KMS-11 (cell line): ENCODE measurements at regions not wholly inside any gene's neighbourhood (a gene's known extent, or its start where the extent isn't known, plus 50 kb on each side); places are given as distances from the start of the nearest gene placed in this dataset.

Experiments used
- H2AFZ ChIP-seq: fragments of 200-600 bp; sonication (generic); 2 replicates; pipeline ENCODE4 v1.6.1; 2016; ENCODE audit warnings: antibody characterized with exemption, mixed run types, low read depth
- H3K27ac ChIP-seq: fragments of 200-600 bp; sonication (generic); 2 replicates; pipeline ENCODE4 v1.6.1; 2016; ENCODE audit warnings: mild to moderate bottlenecking, mixed run types
- H3K27me3 ChIP-seq: fragments of 200-600 bp; sonication (generic); 2 replicates; pipeline ENCODE4 v1.6.1; 2017; ENCODE audit warnings: mild to moderate bottlenecking, low read depth, mixed run types, moderate library complexity; ENCODE audit not compliant: insufficient read depth
- H3K36me3 ChIP-seq: fragments of 200-600 bp; sonication (generic); 2 replicates; pipeline ENCODE4 v1.6.1; 2017; ENCODE audit warnings: mild to moderate bottlenecking, mixed run types; ENCODE audit not compliant: insufficient read depth
- H3K4me1 ChIP-seq: fragments of 200-600 bp; sonication (generic); 2 replicates; pipeline ENCODE4 v1.6.1; 2016; ENCODE audit warnings: mild to moderate bottlenecking, low read depth, mixed run types; ENCODE audit not compliant: poor library complexity, severe bottlenecking
- H3K4me2 ChIP-seq: fragments of 200-600 bp; sonication (generic); 2 replicates; pipeline ENCODE4 v1.7.0; 2016; ENCODE audit warnings: mild to moderate bottlenecking, mixed run types
- H3K4me3 ChIP-seq: fragments of 200-600 bp; sonication (generic); IDR thresholded peaks from 2 replicates; pipeline ENCODE4 v1.6.1; 2017; ENCODE audit warnings: low read depth, low read length, mixed read lengths; ENCODE audit not compliant: insufficient read depth
- H3K79me2 ChIP-seq: fragments of 200-600 bp; sonication (generic); 2 replicates; pipeline ENCODE4 v1.6.1; 2016; ENCODE audit warnings: low read depth, mixed run types; ENCODE audit not compliant: insufficient read depth
- H3K9ac ChIP-seq: fragments of 200-600 bp; sonication (generic); 2 replicates; pipeline ENCODE4 v1.6.1; 2016; ENCODE audit warnings: mild to moderate bottlenecking, mixed run types
- H4K20me1 ChIP-seq: fragments of 200-600 bp; sonication (generic); 2 replicates; pipeline ENCODE4 v1.6.1; 2016; ENCODE audit warnings: mild to moderate bottlenecking, mixed run types; ENCODE audit not compliant: insufficient read depth
- CTCF ChIP-seq: fragments of 200-600 bp; sonication (generic); conservative IDR thresholded peaks from 2 replicates; pipeline ENCODE4 v1.6.1; 2017; ENCODE audit warnings: low read depth, mild to moderate bottlenecking, antibody characterized with exemption, low read length, moderate library complexity, mixed read lengths

GRCh38 chrX:43003204-43003565 is 225.2 kb upstream of the PPP1R2C start:
- H3K27me3 ChIP-seq = no peaks in the 10 kb centered on the region
- H3K36me3 ChIP-seq = no peaks in the 10 kb centered on the region
- peaks cover 8% of the 10 kb centered on the region for H3K4me1 ChIP-seq
- H4K20me1 ChIP-seq = no peaks in the 10 kb centered on the region
- H3K27ac ChIP-seq = no peak overlapping the region
- no peak overlapping the region for H3K4me3 ChIP-seq
- no peaks in the 10 kb centered on the region for H3K79me2 ChIP-seq
- no peak overlapping the region for H2AFZ ChIP-seq
- no peak overlapping the region for H3K4me2 ChIP-seq
- TF ChIP-seq CTCF = no peak
- H3K9ac ChIP-seq = no peak overlapping the region

- H3K36me3 ChIP-seq = no peaks in the 10 kb centered on the region
- H3K4me1 ChIP-seq = peaks cover 8% of the 10 kb centered on the region
- H3K27ac ChIP-seq = no peak overlapping the region
- H3K4me2 ChIP-seq = no peak overlapping the region
- no peak for TF ChIP-seq CTCF
- H3K79me2 ChIP-seq = no peaks in the 10 kb centered on the region
- H3K9ac ChIP-seq = no peak overlapping the region
- H3K27me3 ChIP-seq = no peaks in the 10 kb centered on the region
- no peaks in the 10 kb centered on the region for H4K20me1 ChIP-seq
- no peak overlapping the region for H3K4me3 ChIP-seq
- no peak overlapping the region for H2AFZ ChIP-seq
Measured at GRCh38 chrX:43003939-43004338, 226.0 kb upstream of the PPP1R2C start.

GRCh38 chrX:43005561-43005960 is 227.6 kb upstream of the PPP1R2C start:
- Histone ChIP-seq H4K20me1 (no peaks in the 10 kb centered on the region), H2AFZ (no peak overlapping the region), H3K9ac (no peak overlapping the region), H3K4me1 (no peaks in the 10 kb centered on the region), H3K27me3 (no peaks in the 10 kb centered on the region), H3K27ac (no peak overlapping the region), H3K4me2 (no peak overlapping the region), H3K4me3 (no peak overlapping the region), H3K36me3 (no peaks in the 10 kb centered on the region), H3K79me2 (no peaks in the 10 kb centered on the region)
- no peak for TF ChIP-seq CTCF

GRCh38 chrX:43008356-43008755 is 230.4 kb upstream of the PPP1R2C start:
- H3K27me3 ChIP-seq = no peaks in the 10 kb centered on the region
- no peaks in the 10 kb centered on the region for H3K4me1 ChIP-seq
- no peak overlapping the region for H2AFZ ChIP-seq
- H3K36me3 ChIP-seq = no peaks in the 10 kb centered on the region
- no peak overlapping the region for H3K4me2 ChIP-seq
- TF ChIP-seq CTCF = no peak
- H3K4me3 ChIP-seq = no peak overlapping the region
- H3K27ac ChIP-seq = no peak overlapping the region
- H3K9ac ChIP-seq = no peak overlapping the region
- no peaks in the 10 kb centered on the region for H4K20me1 ChIP-seq
- H3K79me2 ChIP-seq = no peaks in the 10 kb centered on the region

GRCh38 chrX:43016021-43016420 is 238.1 kb upstream of the PPP1R2C start:
- TF ChIP-seq CTCF = no peak
- H3K4me1 ChIP-seq = peaks cover 7% of the 10 kb centered on the region
- no peak overlapping the region for H3K27ac ChIP-seq
- H3K36me3 ChIP-seq = no peaks in the 10 kb centered on the region
- H3K4me2 ChIP-seq = no peak overlapping the region
- no peaks in the 10 kb centered on the region for H3K27me3 ChIP-seq
- H3K9ac ChIP-seq = no peak overlapping the region
- no peaks in the 10 kb centered on the region for H3K79me2 ChIP-seq
- no peak overlapping the region for H3K4me3 ChIP-seq
- no peak overlapping the region for H2AFZ ChIP-seq
- H4K20me1 ChIP-seq = no peaks in the 10 kb centered on the region
